ENCODE measurements at regions not wholly inside any gene's neighbourhood (a gene's known extent, or its start where the extent isn't known, plus 50 kb on each side); places are given as distances from the start of the nearest gene placed in this dataset.

GRCh38 chr9:119029886-119030285, 339.3 kb downstream of the BRINP1 start:
- no peak for TF ChIP-seq CTCF (IDR thresholded peaks at IDR 0.05; ENCODE audit: extremely low read depth, low read depth, low read length)
- H3K9me3 ChIP-seq (ENCODE audit: low read depth, low read length) = no peaks in the 10 kb centered on the region
- H3K27ac ChIP-seq (ENCODE audit: low read depth, low read length) = no peak overlapping the region
- H3K27me3 ChIP-seq (ENCODE audit: insufficient read depth, low read length) = no peaks in the 10 kb centered on the region
- no peaks in the 10 kb centered on the region for H4K20me1 ChIP-seq (ENCODE audit: insufficient read depth, low read length)
- peaks cover 3% of the 10 kb centered on the region for H3K4me1 ChIP-seq (ENCODE audit: insufficient read depth, low read length)
- no peak overlapping the region for H3K4me2 ChIP-seq (ENCODE audit: insufficient read depth, low read length)
- no peak overlapping the region for H3K4me3 ChIP-seq (ENCODE audit: insufficient read depth, low read length)
- no peaks in the 10 kb centered on the region for H3K79me2 ChIP-seq (ENCODE audit: insufficient read depth, low read length)
- H3K36me3 ChIP-seq (ENCODE audit: insufficient read depth, low read length) = no peaks in the 10 kb centered on the region
- H2AFZ ChIP-seq (ENCODE audit: low read length) = no peak overlapping the region
- no peak for DNase-seq (ENCODE audit: insufficient read length, low spot score, missing footprints)

- no peaks in the 10 kb centered on the region for H3K4me1 ChIP-seq (ENCODE audit: insufficient read depth, low read length)
- H3K4me2 ChIP-seq (ENCODE audit: insufficient read depth, low read length) = no peak overlapping the region
- no peaks in the 10 kb centered on the region for H3K9me3 ChIP-seq (ENCODE audit: low read depth, low read length)
- no peak overlapping the region for H2AFZ ChIP-seq (ENCODE audit: low read length)
- H3K79me2 ChIP-seq (ENCODE audit: insufficient read depth, low read length) = no peaks in the 10 kb centered on the region
- H3K4me3 ChIP-seq (ENCODE audit: insufficient read depth, low read length) = no peak overlapping the region
- no peaks in the 10 kb centered on the region for H3K36me3 ChIP-seq (ENCODE audit: insufficient read depth, low read length)
- H3K27ac ChIP-seq (ENCODE audit: low read depth, low read length) = no peak overlapping the region
- no peak for TF ChIP-seq CTCF (IDR thresholded peaks at IDR 0.05; ENCODE audit: extremely low read depth, low read depth, low read length)
- H3K27me3 ChIP-seq (ENCODE audit: insufficient read depth, low read length) = no peaks in the 10 kb centered on the region
- DNase-seq (ENCODE audit: insufficient read length, low spot score, missing footprints) = peak; percentile 57
- H4K20me1 ChIP-seq (ENCODE audit: insufficient read depth, low read length) = no peaks in the 10 kb centered on the region
Observed at GRCh38 chr9:119033596-119033995, 335.6 kb downstream of the BRINP1 start.

GRCh38 chr9:119036969-119037368, 332.3 kb downstream of the BRINP1 start:
- H3K27me3 ChIP-seq (ENCODE audit: insufficient read depth, low read length) = no peaks in the 10 kb centered on the region
- H3K4me3 ChIP-seq (ENCODE audit: insufficient read depth, low read length) = no peak overlapping the region
- H4K20me1 ChIP-seq (ENCODE audit: insufficient read depth, low read length) = no peaks in the 10 kb centered on the region
- H3K79me2 ChIP-seq (ENCODE audit: insufficient read depth, low read length) = no peaks in the 10 kb centered on the region
- H2AFZ ChIP-seq (ENCODE audit: low read length) = no peak overlapping the region
- H3K9me3 ChIP-seq (ENCODE audit: low read depth, low read length) = no peaks in the 10 kb centered on the region
- no peak for TF ChIP-seq CTCF (IDR thresholded peaks at IDR 0.05; ENCODE audit: extremely low read depth, low read depth, low read length)
- H3K36me3 ChIP-seq (ENCODE audit: insufficient read depth, low read length) = no peaks in the 10 kb centered on the region
- no peak for DNase-seq (ENCODE audit: insufficient read length, low spot score, missing footprints)
- no peak overlapping the region for H3K4me2 ChIP-seq (ENCODE audit: insufficient read depth, low read length)
- H3K4me1 ChIP-seq (ENCODE audit: insufficient read depth, low read length) = no peaks in the 10 kb centered on the region
- H3K27ac ChIP-seq (ENCODE audit: low read depth, low read length) = no peak overlapping the region

GRCh38 chr9:119043996-119044395, 325.2 kb downstream of the BRINP1 start:
- Histone ChIP-seq H3K79me2 (ENCODE audit: insufficient read depth, low read length) (no peaks in the 10 kb centered on the region), H3K4me1 (ENCODE audit: insufficient read depth, low read length) (no peaks in the 10 kb centered on the region), H4K20me1 (ENCODE audit: insufficient read depth, low read length) (no peaks in the 10 kb centered on the region), H3K27ac (ENCODE audit: low read depth, low read length) (no peak overlapping the region), H3K36me3 (ENCODE audit: insufficient read depth, low read length) (no peaks in the 10 kb centered on the region), H3K27me3 (ENCODE audit: insufficient read depth, low read length) (no peaks in the 10 kb centered on the region), H3K4me2 (ENCODE audit: insufficient read depth, low read length) (no peak overlapping the region), H3K4me3 (ENCODE audit: insufficient read depth, low read length) (no peak overlapping the region), H2AFZ (ENCODE audit: low read length) (no peak overlapping the region), H3K9me3 (ENCODE audit: low read depth, low read length) (no peaks in the 10 kb centered on the region)
- no peak for DNase-seq (ENCODE audit: insufficient read length, low spot score, missing footprints)
- TF ChIP-seq CTCF (IDR thresholded peaks at IDR 0.05; ENCODE audit: extremely low read depth, low read depth, low read length) = no peak
